Activated gamma-delta T cell (primary cell): ENCODE measurements at regions not wholly inside any gene's neighbourhood (a gene's known extent, or its start where the extent isn't known, plus 50 kb on each side); places are given as distances from the start of the nearest gene placed in this dataset.
"Not testable (repeated sequence)": the region's sequence is repeated elsewhere in the genome, so short reads cannot be mapped to it uniquely, and the experiment has no call there.

Experiments
- DNase-seq: peaks from one replicate; lab custom pipeline; 2025; lab: John Stamatoyannopoulos, UW

- DNase-seq = no peak
Observed at GRCh38 chr6:20263059-20263458, 50.8 kb upstream of the MBOAT1 start.

- DNase-seq = no peak
Observed at GRCh38 chr6:20265842-20266241, 53.6 kb upstream of the MBOAT1 start.

- DNase-seq = no peak
Observed at GRCh38 chr6:20266851-20267608, 54.8 kb upstream of the MBOAT1 start.

GRCh38 chr6:20269181-20269580 lies 56.9 kb upstream of the MBOAT1 start:
- no peak for DNase-seq

- no peak for DNase-seq
Observed at GRCh38 chr6:20271818-20272217, 59.5 kb upstream of the MBOAT1 start.

GRCh38 chr6:20274137-20274536 lies 61.9 kb upstream of the MBOAT1 start:
- no peak for DNase-seq

GRCh38 chr6:20275837-20276236 lies 63.6 kb upstream of the MBOAT1 start:
- not testable (repeated sequence) for DNase-seq

- not testable (repeated sequence) for DNase-seq
Observed at GRCh38 chr6:20277724-20278123, 65.5 kb upstream of the MBOAT1 start.

GRCh38 chr6:20279051-20279450 lies 66.8 kb upstream of the MBOAT1 start:
- no peak for DNase-seq

GRCh38 chr6:20279608-20280287 lies 67.5 kb upstream of the MBOAT1 start:
- DNase-seq = no peak

GRCh38 chr6:20280288-20280621 lies 68.0 kb upstream of the MBOAT1 start:
- DNase-seq = no peak

- no peak for DNase-seq
Observed at GRCh38 chr6:20284672-20285071, 72.4 kb upstream of the MBOAT1 start.

- DNase-seq = no peak
Observed at GRCh38 chr6:20286968-20287565, 74.8 kb upstream of the MBOAT1 start.

- DNase-seq = no peak
Observed at GRCh38 chr6:20291764-20292580, 79.7 kb upstream of the MBOAT1 start.

GRCh38 chr6:20292905-20293304 lies 80.6 kb upstream of the MBOAT1 start:
- no peak for DNase-seq

GRCh38 chr6:20301256-20301655 lies 89.0 kb upstream of the MBOAT1 start:
- no peak for DNase-seq

- no peak for DNase-seq
Observed at GRCh38 chr6:20302168-20302567, 89.9 kb upstream of the MBOAT1 start.

GRCh38 chr6:20302702-20303251 lies 90.5 kb upstream of the MBOAT1 start:
- no peak for DNase-seq

- DNase-seq = no peak
Observed at GRCh38 chr6:20306491-20306890, 94.2 kb upstream of the MBOAT1 start.

GRCh38 chr6:20309186-20309585 lies 92.5 kb upstream of the E2F3 start:
- DNase-seq = no peak

- DNase-seq = no peak
Observed at GRCh38 chr6:20310185-20310584, 91.5 kb upstream of the E2F3 start.

- DNase-seq = no peak
Observed at GRCh38 chr6:20312606-20313005, 89.1 kb upstream of the E2F3 start.
